Liver (tissue), 3 donors: ENCODE measurements at regions not wholly inside any gene's neighbourhood (a gene's known extent, or its start where the extent isn't known, plus 50 kb on each side); places are given as distances from the start of the nearest gene placed in this dataset.

ENCODE experiments used
- CTCF ChIP-seq: fragments of 150-350 bp; IDR thresholded peaks from 2 replicates; pipeline ENCODE4 v1.5.1; 2017; ENCODE audit warnings: improper control_type of control experiment, low read depth, low read length; ENCODE audit not compliant: missing input control
- RAD21 ChIP-seq, 2 donors: IDR thresholded peaks; 2 replicates each; pipeline ENCODE4 v1.6.1; 2016; ENCODE audit warnings: antibody characterized with exemption in 2 of 2, mild to moderate bottlenecking in 2 of 2
- REST ChIP-seq: IDR thresholded peaks from 2 replicates; pipeline ENCODE4 v1.6.1; 2016; ENCODE audit warnings: antibody characterized with exemption, mild to moderate bottlenecking
- donor health status: healthy.
- donor health status: healthy.

GRCh38 chr11:127931803-127932202 is 655.6 kb downstream of the ETS1 start:
- no peak for TF ChIP-seq REST
- no peak for TF ChIP-seq CTCF
- no peak for TF ChIP-seq RAD21 (IDR thresholded peaks at IDR 0.05)
